GM21526 (cell line): ENCODE measurements at regions not wholly inside any gene's neighbourhood (a gene's known extent, or its start where the extent isn't known, plus 50 kb on each side); places are given as distances from the start of the nearest gene placed in this dataset.
"Not testable (repeated sequence)": the region's sequence is repeated elsewhere in the genome, so short reads cannot be mapped to it uniquely, and the experiment has no call there.

Source experiments
- ATAC-seq: cut with Tn5 transposase; IDR thresholded peaks from one replicate; pipeline ENCODE4 v1.9.1; 2021; ENCODE audit warnings: moderate library complexity; ENCODE audit not compliant: unreplicated experiment, low FRiP score

DNA sequence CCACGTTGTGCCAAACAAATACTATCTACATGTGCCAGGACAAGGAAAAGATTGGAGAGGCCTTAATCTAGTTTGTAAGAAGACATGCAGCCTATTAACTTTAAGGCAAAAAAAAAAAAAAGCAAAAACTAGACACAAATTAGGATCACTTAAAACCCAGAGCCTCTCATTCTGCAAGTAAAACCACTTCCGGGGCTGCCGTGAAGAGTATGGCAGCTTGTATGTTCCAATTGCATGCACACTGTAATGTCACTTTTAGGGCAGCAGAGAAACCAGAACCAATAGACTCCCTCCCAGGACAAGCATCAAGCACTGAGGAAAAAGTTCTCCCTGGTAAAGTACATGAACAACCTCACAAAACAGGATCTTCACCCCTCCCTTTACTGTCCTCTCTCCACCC lies 70.6 kb downstream of the RSL24D1 start:
- no peak for ATAC-seq

DNA sequence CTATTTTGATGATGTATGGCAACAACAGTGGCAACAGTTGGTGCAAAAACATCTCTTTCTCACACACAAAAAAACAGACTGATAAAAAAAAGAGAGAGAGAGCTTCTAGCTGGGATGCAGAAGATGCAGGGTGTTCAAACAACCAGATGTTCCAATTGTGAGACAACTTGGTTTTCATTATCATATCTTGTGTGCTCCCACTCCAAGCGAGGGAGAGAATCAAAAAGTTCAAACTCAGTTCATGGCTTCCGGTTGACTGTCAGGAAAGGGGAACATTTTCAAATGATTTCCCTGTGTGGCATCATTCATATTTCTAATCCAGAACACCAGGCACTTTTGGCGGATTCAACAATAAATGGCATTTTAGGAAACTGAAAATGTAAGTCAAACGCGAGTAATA lies 72.1 kb downstream of the RSL24D1 start:
- no peak for ATAC-seq

DNA sequence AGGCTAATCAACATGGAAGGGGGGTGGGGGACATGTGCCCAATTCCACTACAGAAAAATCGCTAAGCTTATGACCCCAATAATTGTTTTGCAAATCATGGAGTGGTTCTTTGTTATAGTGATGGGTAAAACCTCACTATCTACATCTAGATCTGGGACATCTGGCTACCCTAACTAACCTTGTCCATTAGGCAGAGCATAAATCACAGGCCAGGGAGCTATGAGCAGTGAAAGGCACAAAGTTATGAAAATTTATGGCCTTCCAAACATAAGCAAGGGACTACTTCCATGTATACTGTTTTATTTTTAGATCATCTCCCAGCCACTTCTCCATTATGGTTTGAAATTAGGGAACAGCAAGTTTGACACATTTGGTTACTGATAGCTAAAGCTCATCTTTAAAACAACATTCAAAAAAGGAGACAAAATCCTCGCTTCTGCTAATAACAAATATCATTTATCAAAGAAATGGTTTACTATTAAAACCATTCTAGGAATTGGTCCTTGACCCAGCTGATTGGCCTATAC lies 78.3 kb downstream of the RSL24D1 start:
- ATAC-seq: no peak

DNA sequence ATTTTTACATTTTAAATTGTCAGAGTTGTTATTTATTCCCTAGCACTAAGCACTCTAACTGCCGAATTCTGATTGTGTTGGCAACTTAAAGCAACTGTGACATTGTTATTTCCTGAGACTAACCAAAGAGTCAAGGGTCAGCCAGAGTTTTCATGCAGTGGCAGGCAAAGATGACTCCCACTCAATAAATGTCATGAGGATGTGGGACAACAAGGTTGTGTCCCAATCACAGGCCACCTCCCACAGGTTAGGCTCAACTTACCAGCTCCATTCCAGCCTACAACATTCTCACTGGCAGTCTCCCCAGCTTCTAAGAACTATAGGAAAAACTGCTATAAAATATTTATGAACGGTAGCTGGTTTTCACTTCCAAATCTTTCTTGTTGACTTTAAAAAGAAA lies 80.1 kb downstream of the RSL24D1 start:
- ATAC-seq: no peak

DNA sequence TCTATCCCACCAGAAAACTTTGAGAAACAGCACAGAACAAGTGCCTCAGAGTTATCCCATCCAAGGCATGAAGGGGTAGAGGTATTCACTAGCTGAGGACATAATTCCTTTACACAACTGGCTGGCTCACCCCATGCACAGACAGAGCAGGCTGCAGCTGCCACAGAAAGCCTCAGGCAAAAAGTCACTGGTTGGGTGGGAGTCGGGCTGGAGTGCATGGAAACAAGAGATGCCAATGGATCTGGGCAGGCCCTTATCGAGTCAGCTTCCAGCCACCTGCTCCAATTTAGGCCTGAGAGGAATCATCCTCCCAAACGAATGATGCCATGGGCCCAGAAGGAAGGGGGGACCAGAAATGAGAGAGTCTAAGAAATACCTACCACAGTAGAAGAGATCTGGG lies 83.0 kb downstream of the RSL24D1 start:
- ATAC-seq: no peak

DNA sequence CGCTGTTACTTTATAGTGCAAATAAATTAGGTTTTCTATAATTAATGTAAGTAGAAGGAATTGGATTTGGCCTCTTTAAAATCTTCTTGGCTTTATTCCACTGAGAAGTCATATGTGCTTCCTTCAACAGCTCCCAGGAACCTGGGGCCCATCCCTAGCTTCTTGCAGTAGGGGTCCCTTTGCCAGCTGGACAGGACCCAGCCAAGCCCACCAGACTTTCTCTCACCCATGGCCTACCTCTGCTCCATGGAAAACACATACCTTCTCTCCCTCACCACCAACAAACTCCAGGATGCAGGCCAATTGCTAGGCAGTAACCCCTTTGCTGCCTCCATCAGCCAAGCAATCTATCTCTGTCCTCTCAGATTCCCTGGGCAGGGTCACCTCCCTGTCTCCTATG lies 84.0 kb downstream of the RSL24D1 start:
- no peak for ATAC-seq

DNA sequence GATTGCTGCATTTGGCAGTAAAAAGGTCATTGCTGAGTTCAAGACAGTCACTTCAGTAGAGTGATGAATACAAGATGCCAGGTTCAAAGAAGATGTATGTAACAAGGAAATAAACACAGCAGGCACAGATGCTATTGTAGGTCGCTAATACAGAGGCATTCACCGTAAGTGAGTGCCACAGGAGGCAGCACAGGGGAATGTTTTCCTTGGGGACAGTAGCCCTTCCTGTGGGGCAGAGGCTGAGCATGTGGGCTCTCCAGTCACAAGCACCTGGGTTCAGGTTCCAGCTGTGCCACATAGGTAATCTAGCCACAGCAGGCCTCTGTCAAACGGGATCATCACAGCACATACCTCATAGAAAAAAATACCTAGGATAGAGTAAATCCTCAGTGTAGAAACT lies 86.3 kb downstream of the RSL24D1 start:
- ATAC-seq: no peak

DNA sequence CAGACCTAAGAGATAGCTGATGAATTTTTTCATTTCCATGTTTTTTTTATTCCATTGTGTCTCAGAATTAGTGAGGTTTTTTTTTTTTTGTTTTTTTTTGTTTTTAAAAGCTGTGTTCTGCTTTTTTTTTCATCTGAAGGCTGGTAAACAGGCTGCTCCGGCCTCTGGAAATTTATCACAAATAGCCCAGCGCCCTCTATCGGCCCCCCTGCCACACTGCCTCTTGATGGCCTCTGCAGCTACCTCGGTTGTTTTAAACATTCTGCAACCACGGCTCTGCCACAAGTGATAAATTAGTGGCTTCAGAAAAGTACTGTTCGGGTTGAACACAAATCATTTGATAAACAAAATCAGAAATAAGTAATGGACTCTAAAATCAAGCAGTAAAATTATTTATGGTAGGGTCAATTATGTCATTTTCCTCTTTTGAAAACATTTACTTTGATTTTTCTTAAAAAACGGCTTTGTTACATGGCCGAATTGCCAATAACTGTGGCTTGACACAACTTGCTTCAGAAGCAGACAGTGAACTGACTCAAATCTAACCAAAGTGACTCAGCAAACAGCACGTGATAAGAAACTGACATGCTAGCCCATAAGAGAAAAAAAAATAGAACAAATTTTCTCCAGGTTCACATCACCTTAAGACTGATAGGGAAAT lies 87.8 kb downstream of the RSL24D1 start:
- peak; percentile 71 for ATAC-seq

DNA sequence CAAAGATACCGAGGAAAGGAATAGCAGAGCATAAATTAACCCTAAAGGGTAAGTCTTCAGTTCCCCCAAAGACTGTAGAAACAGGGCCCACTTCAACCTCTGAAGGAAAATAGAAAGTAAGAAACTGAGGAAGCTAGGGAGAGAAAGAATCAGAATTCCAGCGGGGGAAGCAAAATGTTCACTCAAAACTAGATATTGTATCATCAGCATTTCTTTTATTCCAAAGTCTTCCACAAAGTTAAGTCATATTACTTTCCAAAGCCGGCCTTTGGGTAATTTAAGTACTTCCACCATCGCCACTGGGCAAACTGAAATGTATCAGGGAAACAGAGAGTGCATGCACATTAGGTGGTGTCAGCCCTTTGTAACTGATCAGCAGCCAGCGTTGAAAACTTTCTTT lies 88.3 kb downstream of the RSL24D1 start:
- ATAC-seq: no peak

DNA sequence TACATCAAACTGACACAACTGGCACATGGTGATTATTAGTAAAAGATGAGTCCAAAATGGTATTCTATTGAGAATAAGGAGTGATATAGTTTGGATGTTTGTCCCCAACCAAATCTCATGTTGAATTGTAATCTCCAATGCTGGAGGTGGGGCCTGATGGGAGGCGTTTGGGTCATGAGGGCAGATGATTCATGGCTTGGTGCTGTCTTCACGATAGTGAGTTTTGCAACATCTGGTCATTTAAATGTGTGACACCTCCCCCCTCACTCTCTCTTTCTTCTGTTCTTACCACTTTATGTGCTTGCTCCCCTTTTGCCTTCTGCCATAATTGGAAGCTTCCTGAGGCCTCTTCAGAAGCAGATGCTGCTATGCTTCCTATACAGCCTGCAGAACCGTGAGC lies 90.6 kb downstream of the RSL24D1 start:
- no peak for ATAC-seq

DNA sequence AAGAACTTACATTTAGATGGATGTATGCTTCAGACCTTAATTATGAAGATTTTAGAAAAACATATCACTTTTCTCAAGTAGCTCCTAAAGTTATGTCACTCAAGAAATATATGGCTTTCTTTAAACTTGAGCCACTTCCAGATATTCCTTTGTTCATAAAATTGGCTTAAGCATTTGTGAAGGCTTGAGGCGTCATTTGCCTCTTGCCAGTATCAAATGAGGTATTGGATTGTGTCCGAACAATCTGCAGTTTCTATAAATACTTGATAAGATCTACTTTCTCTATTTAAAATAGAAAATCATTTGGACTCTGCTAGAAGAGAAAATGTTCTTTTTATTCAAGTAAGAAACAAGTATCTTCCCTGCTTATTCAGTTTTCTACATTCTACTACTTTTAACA lies 102.6 kb downstream of the RSL24D1 start:
- ATAC-seq: no peak

DNA sequence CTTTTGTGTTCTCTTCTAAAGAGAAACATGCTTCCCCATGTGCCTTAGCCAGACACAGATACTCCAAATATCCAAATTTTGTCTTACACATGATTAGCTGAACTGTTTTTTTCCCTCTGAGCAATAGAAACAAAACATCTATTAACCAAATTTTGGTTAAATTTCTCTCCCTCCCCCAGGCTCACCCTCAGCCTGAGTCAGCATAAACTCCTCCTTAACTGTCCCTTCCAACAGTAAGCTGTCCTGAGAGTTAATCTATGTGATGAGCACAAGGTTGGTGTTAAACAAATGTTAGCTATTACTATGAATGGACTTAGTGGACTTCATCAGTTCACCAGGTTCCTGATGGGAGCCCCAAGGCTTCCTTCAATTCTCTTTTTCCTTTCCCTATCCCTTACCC lies 108.5 kb downstream of the RSL24D1 start:
- ATAC-seq: no peak

DNA sequence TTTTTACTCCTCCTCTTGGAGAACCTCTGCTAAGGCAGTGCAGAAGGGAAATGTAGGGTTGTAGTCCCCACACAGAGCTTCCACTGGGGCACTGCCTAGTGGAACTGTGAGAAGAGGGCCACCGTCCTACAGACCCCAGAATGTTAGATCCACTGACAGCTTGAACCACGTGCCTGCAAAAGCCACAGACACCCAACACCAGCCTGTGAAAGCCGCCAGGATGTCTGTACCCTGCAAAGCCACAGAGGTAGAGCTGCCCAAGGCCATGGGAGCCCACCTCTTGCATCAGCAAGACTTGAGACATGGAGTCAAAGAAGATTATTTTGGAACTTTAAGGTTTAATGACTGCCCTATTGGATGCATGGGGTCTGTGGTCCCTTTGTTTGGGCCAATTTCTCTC lies 112.1 kb downstream of the RSL24D1 start:
- no peak for ATAC-seq

DNA sequence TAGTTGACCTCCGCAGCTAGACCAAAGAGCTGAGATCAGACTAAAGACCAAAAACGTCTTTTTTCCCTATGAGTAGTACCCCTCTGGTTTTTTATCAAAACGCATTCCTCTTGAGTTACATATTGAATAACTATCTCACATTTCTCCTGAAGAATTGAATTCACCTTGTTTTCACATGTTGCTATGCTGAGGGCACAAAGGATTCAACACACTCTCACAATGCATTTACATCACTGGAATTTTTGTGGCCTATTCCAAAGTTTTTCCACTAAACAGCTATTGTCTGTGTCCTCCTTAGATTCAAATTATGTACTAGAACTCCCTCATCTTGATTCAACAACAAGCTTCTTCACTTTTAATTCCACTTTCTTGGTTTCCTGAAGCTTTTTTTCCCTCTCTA lies 112.5 kb downstream of the RSL24D1 start:
- ATAC-seq: no peak

DNA sequence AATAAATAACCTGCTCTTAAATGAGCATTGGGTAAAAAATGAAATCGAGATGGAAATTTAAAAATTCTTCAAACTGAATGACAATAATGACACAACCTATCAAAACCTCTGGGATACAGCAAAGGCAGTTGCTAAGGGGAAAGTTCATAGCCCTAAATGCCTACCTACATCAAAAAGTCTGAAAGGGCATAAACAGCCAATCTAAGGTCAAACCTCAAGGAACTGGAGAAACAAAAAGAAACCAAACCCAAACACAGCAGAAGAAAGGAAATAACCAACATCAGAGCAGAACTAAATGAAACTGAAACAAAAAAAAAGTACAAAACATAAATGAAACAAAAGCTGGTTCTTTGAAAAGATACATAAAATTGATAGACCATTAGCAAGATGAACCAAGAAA lies 119.7 kb downstream of the RSL24D1 start:
- ATAC-seq: not testable (repeated sequence)

DNA sequence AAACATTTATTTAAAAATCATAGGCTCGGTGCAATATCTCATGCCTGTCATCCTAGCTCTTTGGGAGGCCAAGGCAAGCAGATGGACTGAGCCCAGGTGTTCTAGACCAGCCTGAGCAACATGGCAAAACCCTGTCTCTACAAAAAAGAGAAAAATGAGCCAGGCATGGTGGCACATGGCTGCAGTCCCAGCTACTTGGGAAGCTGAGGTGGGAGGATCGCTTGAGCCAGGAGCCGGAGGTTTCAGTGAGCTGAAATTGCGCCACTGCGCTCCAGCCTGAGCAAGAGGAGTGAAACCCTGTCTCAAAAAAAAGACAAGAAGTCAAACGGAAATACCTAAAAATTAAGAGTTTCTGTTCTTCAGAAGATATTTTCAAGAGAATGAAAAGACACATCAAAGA lies 122.3 kb downstream of the RSL24D1 start:
- no peak for ATAC-seq

DNA sequence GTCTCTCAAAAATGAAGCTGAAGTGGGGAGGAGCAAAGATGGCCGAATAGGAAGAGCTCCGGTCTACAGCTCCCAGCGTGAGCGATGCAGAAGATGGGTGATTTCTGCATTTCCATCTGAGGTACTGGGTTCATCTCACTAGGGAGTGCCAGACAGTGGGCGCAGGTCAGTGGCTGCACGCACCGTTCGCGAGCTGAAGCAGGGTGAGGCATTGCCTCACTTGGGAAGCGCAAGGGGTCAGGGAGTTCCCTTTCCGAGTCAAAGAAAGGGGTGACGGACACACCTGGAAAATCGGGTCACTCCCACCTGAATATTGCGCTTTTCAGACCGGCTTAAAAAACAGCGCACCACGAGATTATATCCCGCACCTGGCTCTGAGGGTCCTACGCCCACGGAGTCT lies 132.8 kb downstream of the RSL24D1 start:
- not testable (repeated sequence) for ATAC-seq

DNA sequence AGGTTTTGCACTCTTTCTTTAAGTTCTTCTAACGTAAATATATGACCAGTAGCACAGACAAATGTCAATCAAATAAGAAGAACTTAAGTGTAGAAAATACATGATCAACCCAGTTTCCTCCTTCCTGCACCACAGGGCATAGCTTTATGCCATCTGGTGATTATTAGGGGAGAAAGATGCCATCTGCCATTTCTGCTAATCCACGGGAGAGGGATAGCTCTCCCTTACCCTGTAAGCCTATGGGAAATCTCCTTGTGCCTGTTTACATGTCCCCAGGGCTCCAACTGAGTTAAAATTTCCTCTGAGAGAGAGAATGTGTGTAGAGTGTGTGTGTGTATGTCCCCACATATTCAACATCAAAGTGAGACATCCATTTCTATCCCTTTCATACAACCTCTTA lies 135.9 kb downstream of the RSL24D1 start:
- ATAC-seq: no peak

DNA sequence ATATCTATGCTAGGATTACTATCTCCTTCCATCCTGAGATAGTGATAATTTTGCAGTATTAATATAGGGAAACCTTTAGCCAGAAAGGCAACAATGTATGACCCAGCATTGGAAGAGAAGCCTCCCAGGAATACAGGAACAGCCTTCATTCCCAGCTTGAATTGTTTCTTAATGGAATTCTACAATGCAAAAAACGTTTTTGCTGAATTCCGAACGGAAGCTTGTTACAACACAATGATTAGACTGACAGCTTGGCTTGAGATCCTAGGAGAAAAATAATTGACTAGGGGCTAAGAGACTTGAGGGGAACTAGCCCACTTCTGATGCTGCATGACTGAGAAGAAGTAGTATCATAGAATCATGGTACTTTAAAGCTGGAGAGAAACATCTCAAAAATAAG lies 140.2 kb downstream of the RSL24D1 start:
- ATAC-seq: no peak

DNA sequence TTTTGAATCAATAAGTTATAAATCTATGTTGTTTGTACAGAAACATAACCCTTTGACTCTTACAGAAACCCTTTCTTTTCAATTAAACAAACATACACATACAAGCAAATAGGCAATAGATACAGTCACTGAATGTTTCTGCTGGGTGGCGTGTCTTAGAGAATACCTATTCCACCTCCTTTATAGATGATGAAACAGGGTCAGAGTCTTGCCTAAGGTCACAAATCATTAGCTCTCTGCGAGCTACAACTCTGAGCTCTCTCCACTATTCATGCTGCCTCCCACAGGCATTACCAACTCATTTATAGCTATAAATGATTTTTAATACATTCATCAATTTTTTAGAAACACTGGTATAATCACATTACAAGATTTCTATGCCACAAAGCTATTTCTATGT lies 152.6 kb downstream of the RSL24D1 start:
- ATAC-seq: no peak

DNA sequence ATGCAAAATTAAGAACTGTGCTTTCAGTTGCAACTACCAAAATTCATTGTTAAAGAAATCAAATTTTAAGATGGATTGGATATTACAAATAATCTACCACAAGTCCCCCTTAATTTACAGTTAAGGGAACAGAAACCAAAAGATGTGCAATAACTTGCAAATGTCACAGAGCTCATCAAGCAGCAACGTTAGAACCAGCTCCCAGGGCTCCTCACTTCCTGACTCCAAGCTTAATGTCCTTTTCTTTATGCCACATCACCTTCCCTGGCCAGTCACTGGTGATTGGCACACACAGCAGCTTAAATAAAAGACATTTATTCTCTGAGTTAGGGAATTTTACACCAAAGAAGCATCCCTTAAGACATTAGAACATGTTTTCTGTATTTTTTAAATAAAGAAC lies 159.7 kb downstream of the RSL24D1 start:
- ATAC-seq: no peak

DNA sequence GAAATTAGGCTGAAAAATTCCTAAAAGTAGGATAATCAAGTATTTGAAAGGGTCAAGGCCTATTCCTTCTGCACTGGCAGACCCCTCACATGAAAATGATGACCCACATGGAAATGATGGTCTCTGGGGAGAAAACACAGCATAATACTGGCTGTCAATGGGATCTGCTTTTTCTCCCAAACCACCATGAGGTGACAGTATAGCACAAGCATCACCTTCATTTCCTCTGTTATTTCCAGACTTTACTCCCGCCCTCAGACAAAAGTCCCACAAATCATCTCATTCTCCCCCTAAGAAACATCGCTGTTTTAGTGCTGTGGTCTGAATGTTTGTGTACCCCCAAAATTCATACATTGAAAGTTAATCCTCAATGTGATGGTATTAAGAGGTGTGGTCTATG lies 161.0 kb downstream of the RSL24D1 start:
- no peak for ATAC-seq

DNA sequence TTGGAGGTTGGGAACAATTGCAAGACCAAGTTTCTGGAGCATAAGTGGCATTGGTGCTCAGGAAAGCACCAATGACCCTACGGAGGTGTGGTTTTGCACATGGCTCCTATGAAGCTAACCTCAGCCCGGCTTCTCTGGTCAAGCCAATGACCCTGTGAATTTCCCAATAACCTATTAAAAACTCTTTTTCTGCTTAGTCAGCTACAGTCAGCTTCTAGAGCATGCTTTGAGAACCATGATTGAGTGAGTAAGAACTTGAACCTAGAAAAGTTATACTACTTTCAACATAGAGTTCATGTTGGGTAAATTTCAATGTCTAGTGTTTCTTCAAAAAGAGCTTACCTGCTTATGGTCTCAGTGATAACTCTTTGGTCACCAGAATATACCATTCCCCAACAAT lies 163.2 kb downstream of the RSL24D1 start:
- no peak for ATAC-seq
